CD4-positive, CD25-positive, alpha-beta regulatory T cell (primary cell): ENCODE measurements at regions not wholly inside any gene's neighbourhood (a gene's known extent, or its start where the extent isn't known, plus 50 kb on each side); places are given as distances from the start of the nearest gene placed in this dataset.

ENCODE experiments used
- ATAC-seq, 2 donors: fragments of 150-1000 bp; cut with Tn5 transposase; one replicate each; pipeline ENCODE4 v1.10.0; 2021; ENCODE audit warnings: low read depth in 2 of 2, moderate number of reproducible peaks in 2 of 2, moderate library complexity in 1 of 2
- DNase-seq, 3 donors: peaks; one replicate each; pipeline versions ENCODE4 v3.0.0 to v3.0.0-alpha.2; 2012 to 2022; ENCODE audit warnings: mixed read lengths in 1 of 3
- H3K27ac ChIP-seq: one replicate; pipeline ENCODE4 v1.7.0; 2013; ENCODE audit warnings: mild to moderate bottlenecking, low read length; ENCODE audit not compliant: insufficient read depth, poor library complexity, severe bottlenecking
- H3K27me3 ChIP-seq: one replicate; pipeline ENCODE4 v1.7.0; 2013; ENCODE audit warnings: low read length; ENCODE audit not compliant: control insufficient read depth, insufficient read depth
- H3K36me3 ChIP-seq: one replicate; pipeline ENCODE4 v1.7.0; 2013; ENCODE audit warnings: mild to moderate bottlenecking, low read length, moderate library complexity; ENCODE audit not compliant: control insufficient read depth, insufficient read depth
- H3K4me1 ChIP-seq: 2 replicates; pipeline ENCODE4 v1.7.0; 2013; ENCODE audit warnings: mild to moderate bottlenecking, low read length; ENCODE audit not compliant: insufficient read depth, control insufficient read depth, poor library complexity, severe bottlenecking
- H3K4me3 ChIP-seq: one replicate; pipeline ENCODE4 v1.7.0; 2013; ENCODE audit warnings: low read depth, mild to moderate bottlenecking, low read length, moderate library complexity
- H3K9me3 ChIP-seq, 2 experiments: 1 replicate in 1 of 2; 2 replicates in 1 of 2; pipeline ENCODE4 v1.7.0; 2013; ENCODE audit warnings: low read length in 2 of 2, mild to moderate bottlenecking in 1 of 2, moderate library complexity in 1 of 2; ENCODE audit not compliant: control insufficient read depth in 2 of 2
- H3K27ac Mint-ChIP-seq, 3 donors: one replicate each; pipeline ENCODE4 v1.8.0; 2020 to 2022; ENCODE audit warnings: mild to moderate bottlenecking in 3 of 3, mixed read lengths in 3 of 3, moderate library complexity in 2 of 3
- H3K27me3 Mint-ChIP-seq: one replicate; pipeline ENCODE4 v1.8.0; 2022; ENCODE audit warnings: mild to moderate bottlenecking, mixed read lengths
- H3K36me3 Mint-ChIP-seq: one replicate; pipeline ENCODE4 v1.8.0; 2020; ENCODE audit warnings: mixed read lengths
- H3K4me1 Mint-ChIP-seq, 4 donors: one replicate each; pipeline ENCODE4 v1.8.0; 2020 to 2022; ENCODE audit warnings: mixed read lengths in 4 of 4, mild to moderate bottlenecking in 1 of 4
- H3K4me3 Mint-ChIP-seq, 4 donors: one replicate each; pipeline ENCODE4 v1.8.0; 2020 to 2022; ENCODE audit warnings: mild to moderate bottlenecking in 4 of 4, mixed read lengths in 4 of 4, moderate library complexity in 3 of 4
- H3K9me3 Mint-ChIP-seq, 7 donors: one replicate each; pipeline ENCODE4 v1.8.0; 2020 to 2022; ENCODE audit warnings: mixed read lengths in 7 of 7, mild to moderate bottlenecking in 3 of 7, moderate library complexity in 2 of 7

DNA sequence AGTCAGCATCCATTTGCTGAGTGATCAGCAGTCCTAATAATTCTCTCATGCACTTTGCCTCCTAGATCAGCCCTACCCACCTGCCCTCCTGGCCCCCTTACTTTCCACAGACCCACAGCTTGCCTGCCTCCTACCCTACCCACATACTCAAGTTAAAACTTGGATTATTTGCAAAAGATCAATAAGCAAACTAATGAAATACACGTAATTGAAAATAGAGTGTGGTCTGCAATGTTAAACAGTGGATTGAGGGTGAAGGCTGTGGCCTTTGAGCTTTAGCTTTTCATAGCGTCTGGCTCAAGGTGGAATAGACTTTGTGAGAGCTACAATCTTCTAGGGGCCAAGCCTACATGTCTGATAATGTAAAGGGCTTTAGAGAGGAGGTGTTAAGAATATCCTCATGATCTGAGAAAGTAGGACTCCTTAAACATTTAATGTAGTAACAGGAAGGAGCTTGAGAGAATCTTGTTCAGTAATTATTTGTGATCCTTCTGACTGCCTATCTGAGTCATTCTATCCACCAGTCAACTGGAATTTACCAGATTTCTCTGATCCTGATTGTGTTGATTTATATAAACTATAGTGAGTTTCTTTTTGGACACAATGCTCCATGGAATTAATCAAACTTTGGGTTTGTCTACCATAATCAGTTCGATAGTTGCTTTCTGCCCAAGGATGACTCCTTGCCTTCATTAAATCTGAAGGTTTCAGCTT is 310.0 kb downstream of the HRH4 start:
- Mint-ChIP-seq H3K27me3 (no peaks in the 10 kb centered on the region), H3K27ac (no peak overlapping the region), H3K4me1 (no peaks in the 10 kb centered on the region), H3K9me3 (peaks cover 0 to 8% (median 4%) of the 10 kb centered on the region in 7 donors), H3K36me3 (no peaks in the 10 kb centered on the region), H3K4me3 (no peak overlapping the region)
- H3K27me3 ChIP-seq, result no peaks in the 10 kb centered on the region
- H3K9me3 ChIP-seq, result no peaks in the 10 kb centered on the region
- no peak for DNase-seq
- no peaks in the 10 kb centered on the region for H3K4me1 ChIP-seq
- no peak overlapping the region for H3K27ac ChIP-seq
- H3K36me3 ChIP-seq, result no peaks in the 10 kb centered on the region
- ATAC-seq, result no peak
- no peak overlapping the region for H3K4me3 ChIP-seq

DNA sequence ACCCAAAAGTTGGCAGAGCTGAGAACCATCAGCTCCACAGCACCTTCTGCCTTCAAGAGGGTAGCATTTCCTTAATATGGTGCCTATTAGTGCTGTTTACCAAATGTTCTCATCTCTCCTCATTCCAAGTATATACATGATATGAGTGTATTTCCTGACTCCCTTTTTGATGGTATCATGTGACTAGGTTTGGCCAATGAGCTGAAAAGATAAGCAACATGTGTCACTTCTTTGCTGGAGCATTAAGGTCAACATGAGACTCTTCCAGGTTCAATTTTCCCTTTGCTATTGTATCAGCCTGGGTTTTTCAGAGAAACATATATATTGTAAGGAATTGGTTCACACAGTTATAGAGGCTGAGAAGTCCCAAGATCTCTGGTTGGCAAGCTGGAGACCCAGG is 310.9 kb downstream of the HRH4 start:
- no peak overlapping the region for H3K27ac ChIP-seq
- H3K9me3 Mint-ChIP-seq, result peaks cover 0 to 8% (median 4%) of the 10 kb centered on the region in 7 donors
- ATAC-seq (no peak), DNase-seq (no peak)
- no peaks in the 10 kb centered on the region for H3K36me3 ChIP-seq
- H3K4me3 ChIP-seq, result no peak overlapping the region
- H3K27me3 Mint-ChIP-seq, result no peaks in the 10 kb centered on the region
- H3K4me1 ChIP-seq, result no peaks in the 10 kb centered on the region
- H3K36me3 Mint-ChIP-seq, result no peaks in the 10 kb centered on the region
- no peak overlapping the region for H3K4me3 Mint-ChIP-seq
- H3K27me3 ChIP-seq, result no peaks in the 10 kb centered on the region
- no peak overlapping the region for H3K27ac Mint-ChIP-seq
- H3K9me3 ChIP-seq, result no peaks in the 10 kb centered on the region
- no peaks in the 10 kb centered on the region for H3K4me1 Mint-ChIP-seq

DNA sequence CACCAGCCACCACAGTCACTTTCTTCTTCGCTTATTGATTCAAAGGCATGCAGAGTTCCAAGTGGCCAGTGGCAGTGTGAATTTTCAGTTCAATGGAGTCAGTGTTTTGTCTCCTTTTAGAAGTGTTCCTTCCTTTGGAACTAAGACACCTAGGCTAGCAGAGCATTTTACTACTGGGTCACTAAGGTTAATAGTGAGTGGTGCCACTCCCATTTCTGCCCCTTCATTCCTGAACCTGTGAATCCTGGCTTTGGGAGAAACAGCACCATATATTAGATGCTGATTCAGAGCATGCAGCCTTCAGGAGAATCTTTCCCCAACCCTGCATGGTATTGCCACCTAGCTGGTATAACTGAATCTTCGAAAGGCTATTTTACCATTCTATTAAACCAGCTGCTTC is 312.7 kb downstream of the HRH4 start:
- Mint-ChIP-seq H3K9me3 (peaks cover 0 to 3% (median 0%) of the 10 kb centered on the region in 7 donors), H3K4me1 (no peaks in the 10 kb centered on the region), H3K27ac (no peak overlapping the region), H3K27me3 (no peaks in the 10 kb centered on the region), H3K36me3 (no peaks in the 10 kb centered on the region), H3K4me3 (no peak overlapping the region)
- no peak for DNase-seq
- H3K9me3 ChIP-seq, result no peaks in the 10 kb centered on the region
- no peak for ATAC-seq
- no peaks in the 10 kb centered on the region for H3K36me3 ChIP-seq
- H3K4me1 ChIP-seq, result no peaks in the 10 kb centered on the region
- H3K27ac ChIP-seq, result no peak overlapping the region
- no peaks in the 10 kb centered on the region for H3K27me3 ChIP-seq
- no peak overlapping the region for H3K4me3 ChIP-seq

DNA sequence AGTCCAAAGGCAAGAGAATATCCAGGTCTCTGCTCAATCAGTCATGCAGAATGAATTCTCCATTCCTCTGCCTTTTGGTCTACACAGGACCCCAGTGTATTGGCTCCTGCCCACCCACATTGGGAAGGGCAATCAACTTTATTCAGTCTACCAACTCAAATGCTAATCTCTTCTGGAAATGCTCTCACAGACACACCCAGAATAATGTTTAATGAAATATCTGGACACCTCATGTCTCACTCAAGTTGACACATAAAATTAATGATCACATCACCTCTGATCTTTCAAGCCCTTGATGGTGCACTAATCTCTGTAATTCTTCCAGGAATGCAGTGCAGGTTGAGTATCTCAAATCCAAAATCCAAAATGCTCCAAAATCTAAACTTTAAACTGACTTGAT is 315.6 kb downstream of the HRH4 start:
- no peak for ATAC-seq
- Mint-ChIP-seq H3K36me3 (no peaks in the 10 kb centered on the region), H3K4me3 (no peak overlapping the region), H3K27me3 (peaks cover 5% of the 10 kb centered on the region), H3K9me3 (peaks cover 0 to 2% (median 0%) of the 10 kb centered on the region in 7 donors), H3K4me1 (no peaks in the 10 kb centered on the region), H3K27ac (no peak overlapping the region)
- Histone ChIP-seq H3K4me3 (no peak overlapping the region), H3K27ac (no peak overlapping the region), H3K36me3 (no peaks in the 10 kb centered on the region), H3K27me3 (no peaks in the 10 kb centered on the region), H3K4me1 (no peaks in the 10 kb centered on the region), H3K9me3 (no peaks in the 10 kb centered on the region)
- no peak for DNase-seq

DNA sequence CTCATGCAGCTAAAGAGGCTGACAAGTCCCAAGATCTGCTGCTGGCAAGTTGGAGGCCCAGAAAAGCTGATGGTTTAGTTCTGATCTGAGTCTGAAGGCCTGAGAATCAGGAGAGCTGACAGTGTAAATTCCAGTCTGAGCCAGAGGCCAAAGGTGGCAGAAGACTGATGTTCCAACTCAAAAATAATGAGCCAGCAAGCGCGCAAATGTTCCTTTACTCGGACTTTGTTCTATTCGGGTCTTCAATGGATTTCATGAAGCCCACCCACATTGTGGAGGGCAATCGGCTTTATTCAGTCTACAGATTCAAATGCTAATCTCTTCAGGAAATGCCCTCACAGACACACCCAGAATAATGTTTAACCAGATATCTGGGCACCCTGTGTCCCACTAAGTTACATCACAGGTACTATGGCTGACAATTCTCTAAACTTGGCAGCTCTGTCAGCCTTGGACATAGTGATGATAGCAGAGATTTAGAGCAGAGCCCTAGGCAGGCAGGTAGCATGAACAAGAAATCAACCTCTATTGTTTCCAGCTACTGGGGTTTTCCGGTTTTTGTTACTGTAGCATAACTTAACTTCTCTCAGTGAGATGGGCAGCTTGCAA is 318.5 kb downstream of the HRH4 start:
- Histone ChIP-seq H3K27me3 (no peaks in the 10 kb centered on the region), H3K9me3 (no peaks in the 10 kb centered on the region), H3K4me3 (no peak overlapping the region), H3K36me3 (no peaks in the 10 kb centered on the region), H3K27ac (no peak overlapping the region), H3K4me1 (no peaks in the 10 kb centered on the region)
- H3K36me3 Mint-ChIP-seq, result no peaks in the 10 kb centered on the region
- peaks cover 0 to 2% (median 0%) of the 10 kb centered on the region in 7 donors for H3K9me3 Mint-ChIP-seq
- DNase-seq, result no peak
- no peak overlapping the region for H3K4me3 Mint-ChIP-seq
- H3K27me3 Mint-ChIP-seq, result peaks cover 5% of the 10 kb centered on the region
- no peak overlapping the region for H3K27ac Mint-ChIP-seq
- no peak for ATAC-seq
- H3K4me1 Mint-ChIP-seq, result no peaks in the 10 kb centered on the region

DNA sequence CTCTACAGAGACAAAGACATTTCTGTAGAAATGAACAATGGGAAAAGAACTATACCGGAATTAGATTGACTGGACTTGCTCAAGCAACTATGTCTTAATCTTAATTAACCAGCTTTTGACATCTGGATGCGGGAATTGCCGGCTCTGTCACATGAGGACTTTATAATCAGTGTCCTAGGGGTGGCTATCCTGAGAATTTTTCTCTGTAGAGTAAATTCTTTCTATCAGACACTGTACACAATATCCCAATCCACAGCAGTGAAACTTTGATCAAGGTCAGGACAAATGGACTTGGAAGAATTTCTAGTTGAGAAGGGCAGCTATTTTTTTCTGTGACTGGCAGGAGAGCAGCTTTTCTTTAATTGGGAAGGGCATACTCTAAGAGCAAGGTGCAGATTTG is 322.1 kb downstream of the HRH4 start:
- Mint-ChIP-seq H3K27ac (no peak overlapping the region), H3K27me3 (peaks cover 5% of the 10 kb centered on the region), H3K4me1 (no peaks in the 10 kb centered on the region), H3K9me3 (peaks cover 0 to 2% (median 0%) of the 10 kb centered on the region in 7 donors), H3K4me3 (no peak overlapping the region), H3K36me3 (no peaks in the 10 kb centered on the region)
- Histone ChIP-seq H3K27me3 (no peaks in the 10 kb centered on the region), H3K4me3 (no peak overlapping the region), H3K36me3 (no peaks in the 10 kb centered on the region), H3K27ac (no peak overlapping the region), H3K9me3 (no peaks in the 10 kb centered on the region), H3K4me1 (no peaks in the 10 kb centered on the region)
- no peak for DNase-seq
- no peak for ATAC-seq

DNA sequence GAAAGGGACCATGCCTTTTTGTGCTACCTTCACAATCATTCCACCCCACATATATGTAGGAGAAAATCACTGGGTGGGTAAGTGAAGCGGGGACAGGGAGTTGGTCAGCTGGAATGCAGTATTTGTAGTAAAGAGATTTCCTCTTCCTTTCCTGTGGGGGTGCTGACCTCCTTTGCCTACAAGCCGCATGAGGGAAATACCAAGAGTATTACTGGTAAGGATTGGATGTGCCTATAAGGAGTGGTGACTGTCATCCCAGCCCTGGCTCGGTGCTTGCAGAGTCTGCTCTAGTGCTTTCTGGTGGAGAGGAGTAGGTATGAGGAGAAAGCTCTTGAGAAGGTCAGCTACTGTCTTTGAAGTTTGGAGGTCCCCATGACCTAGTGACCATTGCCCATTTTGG is 324.6 kb downstream of the HRH4 start:
- Histone ChIP-seq H3K36me3 (no peaks in the 10 kb centered on the region), H3K27me3 (no peaks in the 10 kb centered on the region), H3K4me3 (no peak overlapping the region), H3K9me3 (no peaks in the 10 kb centered on the region), H3K27ac (no peak overlapping the region), H3K4me1 (no peaks in the 10 kb centered on the region)
- no peak for ATAC-seq
- Mint-ChIP-seq H3K27ac (no peak overlapping the region), H3K9me3 (peaks cover 0 to 2% (median 0%) of the 10 kb centered on the region in 7 donors), H3K27me3 (peaks cover 2% of the 10 kb centered on the region), H3K4me1 (no peaks in the 10 kb centered on the region), H3K36me3 (no peaks in the 10 kb centered on the region), H3K4me3 (no peak overlapping the region)
- DNase-seq, result no peak

DNA sequence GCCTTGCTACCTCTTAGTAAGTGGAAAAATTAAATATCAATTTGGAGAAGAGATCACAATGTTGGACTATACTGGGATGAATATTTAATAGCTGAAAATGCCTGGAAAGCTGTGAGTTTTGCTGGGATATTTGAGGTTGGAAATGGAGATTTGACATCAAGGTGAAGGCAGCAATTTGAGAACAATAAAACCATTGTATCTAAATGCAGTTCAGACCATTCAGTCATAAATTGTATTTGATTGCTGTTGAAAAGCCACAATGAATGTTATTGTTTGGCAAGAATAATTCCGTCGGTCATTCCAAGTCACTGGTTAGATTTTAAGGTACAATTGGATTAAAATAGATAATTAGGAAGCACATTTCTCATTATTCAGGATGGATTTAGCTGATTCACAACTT is 325.6 kb downstream of the HRH4 start:
- Mint-ChIP-seq H3K9me3 (peaks cover 0 to 2% (median 0%) of the 10 kb centered on the region in 7 donors), H3K4me3 (no peak overlapping the region), H3K27me3 (no peaks in the 10 kb centered on the region), H3K4me1 (no peaks in the 10 kb centered on the region), H3K27ac (no peak overlapping the region), H3K36me3 (no peaks in the 10 kb centered on the region)
- Histone ChIP-seq H3K27me3 (no peaks in the 10 kb centered on the region), H3K9me3 (no peaks in the 10 kb centered on the region), H3K36me3 (no peaks in the 10 kb centered on the region), H3K27ac (no peak overlapping the region), H3K4me1 (no peaks in the 10 kb centered on the region), H3K4me3 (no peak overlapping the region)
- DNase-seq (no peak), ATAC-seq (no peak)
